Brain pericyte (primary cell): ENCODE measurements at regions not wholly inside any gene's neighbourhood (a gene's known extent, or its start where the extent isn't known, plus 50 kb on each side); places are given as distances from the start of the nearest gene placed in this dataset.
A peak's percentile ranks its signal among the peaks of the same experiment; 100 is the strongest.
"Not testable (repeated sequence)": the region's sequence is repeated elsewhere in the genome, so short reads cannot be mapped to it uniquely, and the experiment has no call there.

Experiments used
- DNase-seq: peaks from one replicate; pipeline ENCODE4 v3.0.0-alpha.2; 2012; ENCODE audit warnings: low read depth, low spot score

- no peak for DNase-seq
These were observed 479.7 kb downstream of the KIF20B start for GRCh38 chr10:90180886-90181691.

GRCh38 chr10:90192825-90193224, 491.4 kb downstream of the KIF20B start:
- no peak for DNase-seq

- peak; percentile 11 for DNase-seq
These were observed 492.0 kb downstream of the KIF20B start for GRCh38 chr10:90193240-90193985.

GRCh38 chr10:90195288-90195840, 494.0 kb downstream of the KIF20B start:
- DNase-seq: no peak

- DNase-seq: no peak
These were observed 496.4 kb downstream of the KIF20B start for GRCh38 chr10:90197766-90198165.

- no peak for DNase-seq
These were observed 497.7 kb downstream of the KIF20B start for GRCh38 chr10:90199093-90199492.

- DNase-seq: no peak
These were observed 498.1 kb downstream of the KIF20B start for GRCh38 chr10:90199513-90199912.

GRCh38 chr10:90204131-90204955, 503.0 kb downstream of the KIF20B start:
- DNase-seq: no peak

GRCh38 chr10:90204956-90205314, 503.5 kb downstream of the KIF20B start:
- DNase-seq: no peak

GRCh38 chr10:90205340-90205739, 503.9 kb downstream of the KIF20B start:
- DNase-seq: no peak

- DNase-seq: no peak
These were observed 512.0 kb downstream of the KIF20B start for GRCh38 chr10:90213346-90213745.

- DNase-seq: no peak
These were observed 517.5 kb downstream of the KIF20B start for GRCh38 chr10:90218846-90219245.

- DNase-seq: peak; percentile 67
These were observed 521.0 kb downstream of the KIF20B start for GRCh38 chr10:90222372-90222771.

GRCh38 chr10:90222939-90223338, 521.5 kb downstream of the KIF20B start:
- DNase-seq: no peak

GRCh38 chr10:90224791-90225566, 523.6 kb downstream of the KIF20B start:
- no peak for DNase-seq

GRCh38 chr10:90226517-90226916, 525.1 kb downstream of the KIF20B start:
- DNase-seq: no peak

GRCh38 chr10:90227217-90227656, 525.8 kb downstream of the KIF20B start:
- DNase-seq: no peak

GRCh38 chr10:90227786-90228185, 526.4 kb downstream of the KIF20B start:
- DNase-seq: no peak

GRCh38 chr10:90229486-90229885, 528.1 kb downstream of the KIF20B start:
- no peak for DNase-seq

- DNase-seq: not testable (repeated sequence)
These were observed 532.4 kb downstream of the KIF20B start for GRCh38 chr10:90233805-90234204.

- DNase-seq: no peak
These were observed 544.2 kb downstream of the KIF20B start for GRCh38 chr10:90245623-90246022.
